ENCODE measurements at regions not wholly inside any gene's neighbourhood (a gene's known extent, or its start where the extent isn't known, plus 50 kb on each side); places are given as distances from the start of the nearest gene placed in this dataset.

GRCh38 chr12:20264026-20264425, 104.3 kb upstream of the PDE3A start:
- TF ChIP-seq CTCF (IDR thresholded peaks at IDR 0.05; ENCODE audit: low read depth, low read length, poor library complexity, severe bottlenecking) (no peak), EZH2phosphoT487 (IDR thresholded peaks at IDR 0.05; ENCODE audit: borderline replicate concordance, low read length) (no peak)
